D721Med (cell line): ENCODE measurements at regions not wholly inside any gene's neighbourhood (a gene's known extent, or its start where the extent isn't known, plus 50 kb on each side); places are given as distances from the start of the nearest gene placed in this dataset.

Experiments
- DNase-seq: peaks from one replicate; pipeline ENCODE4 v3.0.0; 2011; ENCODE audit warnings: low spot score; ENCODE audit not compliant: insufficient read length
- FAIRE-seq: peaks from 2 replicates; lab custom pipeline; 2011; peaks lifted over from hg19 to GRCh38; lab: Jason Lieb, UNC
- CTCF ChIP-seq: IDR thresholded peaks from 2 replicates; pipeline ENCODE4 v1.5.1; 2012; ENCODE audit warnings: mild to moderate bottlenecking, control low read depth; ENCODE audit not compliant: insufficient read depth; ENCODE audit errors: missing control alignments

- no peak for TF ChIP-seq CTCF
- FAIRE-seq (no peak), DNase-seq (no peak)
Measured at GRCh38 chr1:103230061-103230460, 121.7 kb upstream of the COL11A1 start.

- DNase-seq = no peak
- no peak for FAIRE-seq
Measured at GRCh38 chr1:103220631-103221041, 112.3 kb upstream of the COL11A1 start.

GRCh38 chr1:103218821-103219220, 110.5 kb upstream of the COL11A1 start:
- FAIRE-seq = no peak
- TF ChIP-seq CTCF = no peak
- DNase-seq = no peak

More at GRCh38 chr1:103220631-103221041, 112.3 kb upstream of the COL11A1 start:
- no peak for TF ChIP-seq CTCF

- TF ChIP-seq CTCF = no peak
- DNase-seq (no peak), FAIRE-seq (no peak)
Measured at GRCh38 chr1:103218369-103218768, 110.0 kb upstream of the COL11A1 start.

- TF ChIP-seq CTCF = no peak
- FAIRE-seq (no peak), DNase-seq (no peak)
Measured at GRCh38 chr1:103211073-103211472, 102.8 kb upstream of the COL11A1 start.

GRCh38 chr1:103208844-103209243, 100.5 kb upstream of the COL11A1 start:
- FAIRE-seq (no peak), DNase-seq (no peak)
- no peak for TF ChIP-seq CTCF

GRCh38 chr1:103199001-103199400, 90.7 kb upstream of the COL11A1 start:
- no peak for TF ChIP-seq CTCF
- FAIRE-seq (no peak), DNase-seq (no peak)
